Brain microvascular endothelial cell (primary cell): ENCODE measurements at regions not wholly inside any gene's neighbourhood (a gene's known extent, or its start where the extent isn't known, plus 50 kb on each side); places are given as distances from the start of the nearest gene placed in this dataset.

Experiments used
- DNase-seq: peaks from one replicate; pipeline ENCODE4 v3.0.0-alpha.2; 2020
- H3K27ac ChIP-seq: fragments of 250-450 bp; sonication (Bioruptor Pico); 2 replicates; pipeline ENCODE4 v1.5.1; 2020; ENCODE audit warnings: mild to moderate bottlenecking, moderate library complexity
- H3K27me3 ChIP-seq: fragments of 250-450 bp; sonication (Bioruptor Pico); replicated peaks from 2 replicates; pipeline ENCODE4 v1.5.1; 2020; ENCODE audit warnings: mild to moderate bottlenecking
- H3K36me3 ChIP-seq: fragments of 250-450 bp; sonication (Bioruptor Pico); replicated peaks from 2 replicates; pipeline ENCODE4 v1.5.1; 2020; ENCODE audit warnings: mild to moderate bottlenecking
- H3K4me3 ChIP-seq: 2 replicates; pipeline ENCODE4 v1.5.1; 2011; ENCODE audit warnings: low read depth, mild to moderate bottlenecking, control low read depth, low read length, moderate library complexity
- in situ Hi-C: cut with HindIII; loops from 2 replicates; pipeline ENCODE4 v1.10.0; 2017; ENCODE audit warnings: low sequenced_read_pairs, low pct_ligation_motif_present
- TF ChIP-seq, protein P1 (sequence below): IDR thresholded peaks from 2 replicates; pipeline ENCODE4 v1.5.1; 2011; ENCODE audit warnings: low read depth, mild to moderate bottlenecking, moderate library complexity, low read length, control low read depth, inconsistent platforms; ENCODE audit errors: missing control alignments

- Histone ChIP-seq H3K27me3 (no peaks in the 10 kb centered on the region), H3K36me3 (no peaks in the 10 kb centered on the region), H3K4me3 (no peak overlapping the region), H3K27ac (no peak overlapping the region)
- DNase-seq = no peak
- in situ Hi-C loops = no loop called here
- TF ChIP-seq, protein P1, sequence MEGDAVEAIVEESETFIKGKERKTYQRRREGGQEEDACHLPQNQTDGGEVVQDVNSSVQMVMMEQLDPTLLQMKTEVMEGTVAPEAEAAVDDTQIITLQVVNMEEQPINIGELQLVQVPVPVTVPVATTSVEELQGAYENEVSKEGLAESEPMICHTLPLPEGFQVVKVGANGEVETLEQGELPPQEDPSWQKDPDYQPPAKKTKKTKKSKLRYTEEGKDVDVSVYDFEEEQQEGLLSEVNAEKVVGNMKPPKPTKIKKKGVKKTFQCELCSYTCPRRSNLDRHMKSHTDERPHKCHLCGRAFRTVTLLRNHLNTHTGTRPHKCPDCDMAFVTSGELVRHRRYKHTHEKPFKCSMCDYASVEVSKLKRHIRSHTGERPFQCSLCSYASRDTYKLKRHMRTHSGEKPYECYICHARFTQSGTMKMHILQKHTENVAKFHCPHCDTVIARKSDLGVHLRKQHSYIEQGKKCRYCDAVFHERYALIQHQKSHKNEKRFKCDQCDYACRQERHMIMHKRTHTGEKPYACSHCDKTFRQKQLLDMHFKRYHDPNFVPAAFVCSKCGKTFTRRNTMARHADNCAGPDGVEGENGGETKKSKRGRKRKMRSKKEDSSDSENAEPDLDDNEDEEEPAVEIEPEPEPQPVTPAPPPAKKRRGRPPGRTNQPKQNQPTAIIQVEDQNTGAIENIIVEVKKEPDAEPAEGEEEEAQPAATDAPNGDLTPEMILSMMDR = no peak
These were observed 74.6 kb upstream of the PRR23E start for GRCh38 chr3:127118366-127118765.

- no peaks in the 10 kb centered on the region for H3K36me3 ChIP-seq
- in situ Hi-C loops = no loop called here
These were observed 73.1 kb upstream of the PRR23E start for GRCh38 chr3:127119693-127120464.

GRCh38 chr3:127120851-127121647 lies 71.9 kb upstream of the PRR23E start:
- Histone ChIP-seq H3K36me3 (no peaks in the 10 kb centered on the region), H3K27ac (no peak overlapping the region), H3K4me3 (no peak overlapping the region), H3K27me3 (no peaks in the 10 kb centered on the region)
- no peak for DNase-seq
- in situ Hi-C loops = no loop called here
- TF ChIP-seq, protein P1 = no peak

More at GRCh38 chr3:127119693-127120464, 73.1 kb upstream of the PRR23E start:
- Histone ChIP-seq H3K27me3 (no peaks in the 10 kb centered on the region), H3K27ac (no peak overlapping the region), H3K4me3 (no peak overlapping the region)
- DNase-seq = no peak
- TF ChIP-seq, protein P1 = no peak

GRCh38 chr3:127121885-127122284 lies 71.0 kb upstream of the PRR23E start:
- in situ Hi-C loops = no loop called here
- no peak overlapping the region for H3K4me3 ChIP-seq
- TF ChIP-seq, protein P1 = no peak
- no peak overlapping the region for H3K27ac ChIP-seq
- H3K27me3 ChIP-seq = no peaks in the 10 kb centered on the region
- no peak for DNase-seq
- no peaks in the 10 kb centered on the region for H3K36me3 ChIP-seq

- no peak for DNase-seq
- Histone ChIP-seq H3K27me3 (no peaks in the 10 kb centered on the region), H3K27ac (no peak overlapping the region), H3K4me3 (no peak overlapping the region), H3K36me3 (no peaks in the 10 kb centered on the region)
- TF ChIP-seq, protein P1 = no peak
- in situ Hi-C loops = no loop called here
These were observed 69.4 kb upstream of the PRR23E start for GRCh38 chr3:127123533-127123932.
